ENCODE measurements at regions not wholly inside any gene's neighbourhood (a gene's known extent, or its start where the extent isn't known, plus 50 kb on each side); places are given as distances from the start of the nearest gene placed in this dataset.

DNA sequence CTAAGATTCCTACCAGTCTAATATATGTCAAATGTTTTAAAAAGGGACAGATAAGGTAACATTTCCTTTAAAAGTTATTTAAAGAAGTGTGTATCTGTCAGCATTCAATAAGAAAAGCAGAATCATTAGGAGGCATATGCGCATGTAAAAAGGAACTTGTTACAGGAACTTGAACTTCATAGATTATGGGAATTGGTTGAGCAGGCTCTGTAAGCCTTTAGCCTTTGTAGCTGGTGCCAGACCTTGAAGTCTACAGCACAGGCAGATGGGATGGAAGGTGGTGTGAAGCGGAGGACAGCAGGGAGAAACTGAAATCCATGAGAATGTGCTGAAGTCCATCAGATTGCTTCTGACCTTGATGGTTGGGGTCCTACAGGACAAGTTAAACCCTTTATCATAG lies 138.3 kb upstream of the ST6GAL2 start:
- no peak for DNase-seq
- Mint-ChIP-seq H3K36me3 (no peaks in the 10 kb centered on the region), H3K27me3 (no peaks in the 10 kb centered on the region), H3K4me3 (no peak overlapping the region), H3K27ac (no peak overlapping the region), H3K4me1 (no peaks in the 10 kb centered on the region), H3K9me3 (peaks cover 8% of the 10 kb centered on the region)
- CTCF ChIA-PET: no interaction called here

DNA sequence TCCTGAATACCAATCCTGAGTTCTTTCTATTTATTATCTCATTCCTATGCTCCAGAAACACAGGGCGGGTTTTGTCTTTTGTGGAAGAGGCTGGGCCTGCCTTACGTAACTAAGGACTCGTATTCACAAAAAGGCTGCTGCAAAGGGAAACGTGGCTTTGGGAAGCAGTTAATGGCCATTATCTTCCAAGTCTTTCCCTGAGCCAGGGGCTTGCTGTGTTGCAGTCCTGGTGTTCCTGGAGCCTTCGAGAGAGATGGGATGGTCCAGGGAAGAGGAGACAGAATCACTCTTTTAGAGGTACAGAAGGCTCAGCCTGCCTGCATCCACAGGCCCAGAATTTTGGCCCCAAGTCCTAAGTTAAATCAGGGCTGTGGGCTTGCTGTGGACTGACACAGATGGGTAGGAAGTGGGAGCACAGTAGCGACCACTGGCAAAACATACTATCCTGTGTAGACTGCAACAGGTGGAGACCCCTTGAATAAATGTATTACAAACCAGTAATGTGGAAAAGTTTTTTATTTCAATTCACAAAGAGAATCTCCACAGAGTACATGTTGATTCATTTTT lies 139.4 kb upstream of the ST6GAL2 start:
- CTCF ChIA-PET: no interaction called here
- no peak for DNase-seq
- Mint-ChIP-seq H3K27ac (no peak overlapping the region), H3K9me3 (peaks cover 8% of the 10 kb centered on the region), H3K4me1 (no peaks in the 10 kb centered on the region), H3K27me3 (no peaks in the 10 kb centered on the region), H3K36me3 (no peaks in the 10 kb centered on the region), H3K4me3 (no peak overlapping the region)

DNA sequence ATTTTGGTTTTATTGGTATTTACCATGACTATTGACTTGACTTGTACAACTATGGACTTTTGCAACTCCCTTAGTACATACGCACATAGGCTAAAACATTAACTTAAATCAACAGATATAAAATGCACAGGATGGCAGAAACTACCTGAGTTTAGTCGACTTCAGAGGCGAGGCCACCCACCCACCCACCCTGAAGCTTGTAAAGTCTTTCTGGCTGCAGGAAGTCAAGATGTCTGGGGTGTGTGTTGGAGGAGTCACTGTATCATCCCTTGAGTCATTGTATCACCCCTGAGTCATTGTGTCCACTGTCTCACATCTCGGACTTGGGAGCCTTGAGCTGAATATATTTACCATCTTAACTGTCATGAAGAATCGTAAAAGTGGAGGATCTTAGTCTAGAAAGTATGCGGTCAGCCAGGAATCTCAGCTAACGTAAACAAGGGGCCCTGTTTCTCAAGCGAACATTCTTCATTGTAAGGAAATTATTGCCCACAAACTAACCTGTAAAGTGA lies 140.0 kb upstream of the ST6GAL2 start:
- Mint-ChIP-seq H3K27me3 (no peaks in the 10 kb centered on the region), H3K4me1 (no peaks in the 10 kb centered on the region), H3K27ac (no peak overlapping the region), H3K9me3 (peaks cover 8% of the 10 kb centered on the region), H3K4me3 (no peak overlapping the region), H3K36me3 (no peaks in the 10 kb centered on the region)
- DNase-seq: no peak
- CTCF ChIA-PET: no interaction called here

DNA sequence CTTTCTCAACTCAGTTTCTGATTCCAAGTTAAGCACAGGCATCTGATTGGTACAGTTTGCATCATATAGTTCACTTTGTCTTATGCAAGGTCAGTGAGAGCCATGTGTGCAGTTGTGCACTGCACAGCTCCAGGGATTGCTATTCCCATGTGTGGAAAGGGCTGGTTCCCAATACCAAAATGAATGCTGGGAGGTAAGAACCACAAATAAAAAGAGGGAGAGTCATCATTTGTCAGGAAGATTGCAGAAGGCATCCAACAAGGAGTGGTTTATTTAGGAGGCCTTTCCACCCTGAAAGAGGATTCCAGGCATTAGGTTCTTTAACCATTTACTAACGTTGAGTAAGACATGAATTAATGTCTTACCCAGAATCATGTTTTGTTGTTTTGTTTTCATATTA lies 141.2 kb upstream of the ST6GAL2 start:
- Mint-ChIP-seq H3K27ac (no peak overlapping the region), H3K27me3 (no peaks in the 10 kb centered on the region), H3K4me3 (no peak overlapping the region), H3K4me1 (no peaks in the 10 kb centered on the region), H3K9me3 (peaks cover 8% of the 10 kb centered on the region), H3K36me3 (no peaks in the 10 kb centered on the region)
- DNase-seq: no peak
- CTCF ChIA-PET: no interaction called here

DNA sequence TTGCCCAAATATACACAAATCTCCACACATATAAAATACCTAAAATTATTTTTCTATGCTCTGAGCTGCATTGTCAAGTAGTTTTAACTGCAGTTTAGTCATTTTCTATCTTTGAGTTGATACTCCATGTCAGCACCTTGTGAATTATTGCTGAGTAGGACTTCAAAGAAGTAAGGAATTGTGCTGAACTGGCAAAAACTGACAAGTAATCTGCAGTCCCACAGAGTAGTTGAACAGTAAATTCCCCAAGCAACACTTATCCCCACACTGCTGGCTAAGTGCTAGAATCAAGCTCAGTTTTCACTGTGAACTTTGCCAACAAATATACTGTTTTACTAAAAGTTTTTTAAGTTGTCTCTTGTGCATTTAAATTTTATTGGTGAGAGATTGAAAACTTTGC lies 141.8 kb upstream of the ST6GAL2 start:
- H3K27me3 Mint-ChIP-seq: no peaks in the 10 kb centered on the region
- H3K36me3 Mint-ChIP-seq: no peaks in the 10 kb centered on the region
- CTCF ChIA-PET: no interaction called here

DNA sequence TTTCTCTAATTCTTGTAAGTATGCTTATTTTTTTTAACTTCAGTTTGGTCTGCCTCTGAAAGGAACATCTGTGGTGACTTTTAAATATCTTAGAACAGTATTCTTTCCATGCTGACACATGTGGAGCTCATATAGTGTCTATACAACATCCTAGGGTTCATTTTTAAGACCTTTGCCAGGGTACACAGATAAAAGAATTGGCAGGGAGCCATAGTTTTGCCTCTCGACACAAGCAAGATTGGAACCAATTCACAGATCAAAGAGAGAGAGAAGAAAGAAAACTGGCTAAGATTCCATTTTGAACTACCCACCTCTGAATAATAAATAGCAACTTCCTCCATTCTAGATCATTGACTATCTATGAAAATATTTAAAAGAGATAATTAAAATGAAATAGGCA lies 142.7 kb upstream of the ST6GAL2 start:
- H3K27me3 Mint-ChIP-seq: no peaks in the 10 kb centered on the region
- no peak overlapping the region for H3K27ac Mint-ChIP-seq
- H3K4me3 Mint-ChIP-seq: no peak overlapping the region
- H3K36me3 Mint-ChIP-seq: no peaks in the 10 kb centered on the region
- peaks cover 8% of the 10 kb centered on the region for H3K9me3 Mint-ChIP-seq
- H3K4me1 Mint-ChIP-seq: no peaks in the 10 kb centered on the region
- CTCF ChIA-PET: no interaction called here
- no peak for DNase-seq

More for the DNA sequence above, 141.8 kb upstream of the ST6GAL2 start:
- no peaks in the 10 kb centered on the region for H3K4me1 Mint-ChIP-seq
- no peak for DNase-seq
- H3K4me3 Mint-ChIP-seq: no peak overlapping the region
- no peak overlapping the region for H3K27ac Mint-ChIP-seq
- peaks cover 8% of the 10 kb centered on the region for H3K9me3 Mint-ChIP-seq

DNA sequence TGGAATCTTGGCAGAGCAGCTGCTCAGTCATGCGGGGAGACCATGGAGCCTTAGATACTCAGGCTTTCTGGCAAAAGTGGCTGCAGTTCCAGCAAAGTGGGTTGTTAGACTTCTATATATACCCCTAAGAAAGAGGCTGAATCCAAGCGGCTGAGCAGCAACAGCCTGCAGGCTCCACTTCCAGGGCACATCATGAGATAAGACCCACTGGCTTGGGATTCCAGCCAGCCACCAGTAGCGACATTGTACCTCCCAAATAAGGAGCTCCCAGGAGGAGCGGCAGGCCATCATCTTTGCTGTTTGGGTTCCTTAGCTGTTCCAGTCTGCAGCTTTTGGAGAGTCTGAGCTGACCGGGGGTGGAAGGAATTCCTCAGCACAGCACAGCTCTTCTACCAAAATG lies 150.3 kb upstream of the ST6GAL2 start:
- peaks cover 9% of the 10 kb centered on the region for H3K9me3 Mint-ChIP-seq
- H3K27me3 Mint-ChIP-seq: no peaks in the 10 kb centered on the region
- H3K4me1 Mint-ChIP-seq: no peaks in the 10 kb centered on the region
- no peak overlapping the region for H3K27ac Mint-ChIP-seq
- no peak overlapping the region for H3K4me3 Mint-ChIP-seq
- no peak for DNase-seq
- H3K36me3 Mint-ChIP-seq: no peaks in the 10 kb centered on the region
- CTCF ChIA-PET: no interaction called here

DNA sequence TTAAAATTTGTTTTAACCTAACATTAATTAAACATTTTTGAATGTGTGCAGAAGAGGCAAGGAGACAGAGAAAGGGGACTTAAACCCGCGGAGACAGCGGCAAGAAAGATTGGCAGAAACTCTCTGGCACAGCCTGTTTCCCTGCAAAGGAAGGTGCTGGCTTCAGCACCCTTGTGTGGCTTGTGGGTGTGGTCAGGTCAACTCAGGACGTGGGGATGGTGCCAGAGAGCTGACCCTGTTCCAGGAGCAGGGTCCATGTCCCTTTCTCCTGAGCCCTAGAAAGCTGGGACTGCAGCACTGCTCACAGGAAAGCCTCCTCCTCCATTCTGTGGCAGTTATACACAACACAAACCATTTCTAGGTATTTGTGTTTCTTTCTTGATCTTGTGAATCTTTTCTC lies 176.2 kb upstream of the ST6GAL2 start:
- H3K27ac Mint-ChIP-seq: no peak overlapping the region
- no peaks in the 10 kb centered on the region for H3K27me3 Mint-ChIP-seq
- H3K4me3 Mint-ChIP-seq: no peak overlapping the region
- H3K9me3 Mint-ChIP-seq: no peaks in the 10 kb centered on the region
- no peaks in the 10 kb centered on the region for H3K4me1 Mint-ChIP-seq
- no peak for DNase-seq
- CTCF ChIA-PET: no interaction called here
- H3K36me3 Mint-ChIP-seq: no peaks in the 10 kb centered on the region

DNA sequence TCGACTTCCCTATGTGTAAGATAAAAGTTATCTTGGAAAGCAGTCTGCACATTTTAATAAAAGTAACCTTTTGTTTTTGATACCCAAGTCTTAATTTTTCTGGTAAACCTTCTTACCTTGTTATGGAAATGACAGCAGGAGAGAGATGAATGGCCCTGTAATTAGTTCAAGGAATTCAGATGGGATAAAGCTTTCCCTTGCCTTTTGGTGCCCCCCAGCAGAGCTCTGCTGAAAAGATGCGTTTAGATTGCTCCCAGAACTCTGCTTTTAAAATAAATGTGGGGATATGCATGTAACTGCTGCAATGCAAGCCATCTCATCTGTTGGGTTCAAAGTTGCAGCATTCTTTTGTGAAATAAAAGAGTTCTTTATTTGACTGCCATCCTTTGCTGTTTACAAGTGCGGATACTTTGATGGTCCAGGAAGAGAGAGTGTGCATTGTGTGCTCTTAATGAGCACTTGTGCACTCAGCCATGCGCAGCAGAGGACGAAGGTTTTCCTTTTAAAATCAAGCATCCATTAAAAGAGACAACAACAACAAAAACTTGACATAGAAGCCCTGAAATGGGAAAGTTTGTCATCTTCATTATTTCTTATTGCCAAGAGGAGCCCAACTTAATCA lies 176.7 kb upstream of the ST6GAL2 start:
- H3K27me3 Mint-ChIP-seq: no peaks in the 10 kb centered on the region
- no peaks in the 10 kb centered on the region for H3K9me3 Mint-ChIP-seq
- no peak for DNase-seq
- no peaks in the 10 kb centered on the region for H3K4me1 Mint-ChIP-seq
- CTCF ChIA-PET: no interaction called here
- no peaks in the 10 kb centered on the region for H3K36me3 Mint-ChIP-seq
- no peak overlapping the region for H3K4me3 Mint-ChIP-seq
- H3K27ac Mint-ChIP-seq: no peak overlapping the region

DNA sequence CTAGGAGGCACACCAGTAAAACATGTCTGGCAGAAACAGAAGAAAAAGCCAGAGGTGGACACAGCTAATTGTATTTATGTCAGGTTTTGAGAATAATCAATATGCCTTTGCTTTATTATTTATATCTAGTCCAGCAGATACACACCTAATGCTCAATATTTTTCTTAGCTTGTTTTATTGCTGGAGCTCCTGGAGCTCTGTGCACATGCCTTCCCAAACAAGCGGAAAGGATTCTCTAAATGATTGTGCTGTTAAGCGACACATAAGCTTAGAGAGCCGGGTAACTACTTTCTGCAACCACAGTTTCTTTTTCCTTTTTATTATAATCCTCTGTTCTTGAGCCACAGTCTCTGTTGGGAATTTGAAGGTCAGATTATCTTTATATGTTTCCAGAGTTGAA lies 177.3 kb upstream of the ST6GAL2 start:
- H3K4me3 Mint-ChIP-seq: no peak overlapping the region
- CTCF ChIA-PET: no interaction called here
- H3K27ac Mint-ChIP-seq: no peak overlapping the region
- no peak for DNase-seq
- no peaks in the 10 kb centered on the region for H3K4me1 Mint-ChIP-seq
- no peaks in the 10 kb centered on the region for H3K27me3 Mint-ChIP-seq
- no peaks in the 10 kb centered on the region for H3K9me3 Mint-ChIP-seq
- no peaks in the 10 kb centered on the region for H3K36me3 Mint-ChIP-seq

DNA sequence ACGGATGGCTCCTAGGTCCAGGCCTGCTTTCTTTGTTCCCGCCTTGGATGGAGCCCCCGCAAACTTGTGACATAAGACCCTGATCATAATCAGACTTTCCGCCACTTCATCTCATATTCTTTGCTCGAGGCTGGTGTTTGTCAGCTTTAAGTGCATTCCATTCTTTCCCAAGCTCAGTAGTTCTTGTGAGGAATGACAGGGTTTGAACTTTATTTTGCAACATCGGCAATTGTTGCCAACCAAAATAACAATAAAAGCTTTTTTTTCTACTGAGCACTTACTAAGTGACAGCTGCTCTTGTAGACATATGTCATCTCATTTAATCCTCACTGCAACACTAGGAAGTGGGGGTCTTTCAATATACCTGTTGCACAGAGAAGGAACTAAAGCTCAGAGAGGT lies 178.8 kb upstream of the ST6GAL2 start:
- no peak overlapping the region for H3K4me3 Mint-ChIP-seq

DNA sequence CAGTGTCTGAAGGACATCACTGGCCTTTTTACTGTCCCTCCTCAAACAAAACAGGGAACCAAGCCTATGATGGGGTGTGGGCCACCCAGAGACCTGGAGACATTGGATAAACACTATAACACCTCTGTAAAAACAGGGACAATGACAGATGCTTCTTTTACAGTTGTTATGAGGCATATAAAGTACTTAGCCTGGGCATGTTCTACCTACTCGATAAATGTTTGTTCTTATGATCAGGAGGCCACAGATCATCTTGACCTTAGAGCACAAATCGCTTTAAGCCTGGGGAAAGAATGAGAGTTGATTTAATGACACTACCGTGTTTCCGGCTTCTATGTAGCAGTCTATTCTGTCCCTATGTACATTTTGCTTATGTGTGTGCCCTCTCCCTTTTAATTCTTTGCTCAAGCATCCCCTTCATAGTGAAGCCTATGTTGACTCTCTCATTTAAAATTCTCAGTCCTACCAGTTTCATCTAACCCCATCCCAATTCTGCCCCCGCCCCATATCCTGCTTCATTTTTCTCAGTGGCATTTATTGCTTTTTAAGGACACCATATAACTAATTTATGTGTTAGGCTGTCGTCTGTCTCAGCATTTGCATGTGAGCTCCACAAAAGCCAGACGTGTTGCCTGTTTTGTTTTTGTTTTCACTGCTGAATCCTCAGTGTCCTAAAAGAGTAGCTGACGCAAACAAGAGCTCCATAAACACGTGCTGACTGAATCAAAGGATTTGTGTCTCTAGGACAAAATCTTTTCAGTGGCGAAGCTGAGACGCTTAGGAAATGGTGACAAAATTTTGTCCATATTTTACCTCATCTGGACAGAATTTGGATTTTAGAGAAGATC lies 182.3 kb upstream of the ST6GAL2 start:
- no peak for DNase-seq
- CTCF ChIA-PET: no interaction called here
- no peaks in the 10 kb centered on the region for H3K36me3 Mint-ChIP-seq
- no peaks in the 10 kb centered on the region for H3K27me3 Mint-ChIP-seq
- no peaks in the 10 kb centered on the region for H3K4me1 Mint-ChIP-seq
- no peaks in the 10 kb centered on the region for H3K9me3 Mint-ChIP-seq
- H3K27ac Mint-ChIP-seq: no peak overlapping the region
- H3K4me3 Mint-ChIP-seq: no peak overlapping the region

More for the DNA sequence above, 178.8 kb upstream of the ST6GAL2 start:
- DNase-seq: no peak
- H3K27me3 Mint-ChIP-seq: no peaks in the 10 kb centered on the region
- CTCF ChIA-PET: no interaction called here
- H3K36me3 Mint-ChIP-seq: no peaks in the 10 kb centered on the region
- H3K9me3 Mint-ChIP-seq: no peaks in the 10 kb centered on the region
- no peak overlapping the region for H3K27ac Mint-ChIP-seq
- H3K4me1 Mint-ChIP-seq: no peaks in the 10 kb centered on the region

DNA sequence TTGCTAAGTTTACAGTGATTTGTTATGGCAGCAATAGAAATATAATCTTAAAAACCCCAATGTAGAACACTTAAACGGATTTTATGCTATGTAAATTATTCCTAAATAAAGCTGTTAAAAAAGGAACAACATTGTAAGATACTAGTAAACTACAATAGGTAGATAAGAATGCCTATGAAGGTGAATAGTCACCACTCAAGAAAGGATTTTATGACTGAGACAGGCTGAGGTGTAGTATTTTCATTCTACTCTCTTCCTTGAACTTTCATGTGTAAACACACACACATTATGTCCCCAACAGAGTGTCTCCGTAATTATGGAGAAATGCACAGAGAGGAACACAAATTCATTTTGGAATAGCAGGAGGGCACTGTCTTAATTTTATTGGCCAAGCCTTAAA lies 183.9 kb upstream of the ST6GAL2 start:
- Mint-ChIP-seq H3K4me3 (no peak overlapping the region), H3K4me1 (no peaks in the 10 kb centered on the region), H3K36me3 (no peaks in the 10 kb centered on the region), H3K27me3 (no peaks in the 10 kb centered on the region), H3K27ac (no peak overlapping the region), H3K9me3 (peaks cover 2% of the 10 kb centered on the region)
- no peak for DNase-seq
- CTCF ChIA-PET: no interaction called here

DNA sequence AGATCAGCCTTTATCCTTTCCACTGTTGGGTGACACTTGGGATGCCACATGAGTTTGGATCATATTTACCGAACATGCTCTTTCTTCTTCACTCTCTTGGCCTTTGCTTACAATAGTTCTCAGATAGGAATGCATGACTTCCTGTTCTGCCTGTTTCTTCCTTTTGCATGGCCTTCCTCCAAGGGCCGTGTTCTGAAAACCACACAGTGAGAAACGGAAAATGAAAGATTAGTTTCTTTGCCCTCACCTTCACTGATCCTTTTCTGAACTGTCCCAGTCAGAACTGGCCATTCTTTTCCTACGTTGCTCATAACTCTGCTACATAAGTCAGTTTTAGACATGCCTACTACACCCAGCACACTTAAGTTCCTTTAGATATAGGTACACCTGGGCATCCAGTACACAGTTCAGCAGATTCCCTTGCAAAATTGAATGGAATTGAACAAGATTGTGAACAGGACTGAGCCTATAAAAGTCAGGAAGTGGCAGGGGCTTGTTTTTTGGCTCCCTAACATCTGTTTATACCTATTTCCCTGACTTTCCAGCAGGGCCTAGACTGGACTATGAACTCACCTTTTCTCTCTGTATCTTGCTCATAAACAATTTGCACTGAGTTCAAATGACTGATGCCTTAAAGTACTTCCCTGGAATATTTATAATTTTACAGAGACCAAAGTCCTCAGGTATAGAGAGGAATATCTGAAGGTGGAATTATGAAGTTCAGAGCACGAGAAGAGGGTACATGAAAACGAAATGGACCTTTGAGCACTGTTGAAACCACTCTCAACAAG lies 186.4 kb upstream of the ST6GAL2 start:
- H3K27me3 Mint-ChIP-seq: no peaks in the 10 kb centered on the region
- CTCF ChIA-PET: no interaction called here
- no peak overlapping the region for H3K27ac Mint-ChIP-seq
- H3K4me1 Mint-ChIP-seq: no peaks in the 10 kb centered on the region
- no peaks in the 10 kb centered on the region for H3K36me3 Mint-ChIP-seq
- no peak overlapping the region for H3K4me3 Mint-ChIP-seq
- no peak for DNase-seq
- peaks cover 2% of the 10 kb centered on the region for H3K9me3 Mint-ChIP-seq
